Stimulated activated CD4-positive, alpha-beta T cell treated with anti-CD3 and anti-CD28 coated beads, Interleukin-2, amount 100 ng/mL, for 24 hours (primary cell): ENCODE measurements at regions not wholly inside any gene's neighbourhood (a gene's known extent, or its start where the extent isn't known, plus 50 kb on each side); places are given as distances from the start of the nearest gene placed in this dataset.
"Not testable (repeated sequence)": the region's sequence is repeated elsewhere in the genome, so short reads cannot be mapped to it uniquely, and the experiment has no call there.

Experiments
- DNase-seq, 2 donors: peaks; one replicate each; pipeline ENCODE4 v3.0.0-alpha.2; 2020

DNA sequence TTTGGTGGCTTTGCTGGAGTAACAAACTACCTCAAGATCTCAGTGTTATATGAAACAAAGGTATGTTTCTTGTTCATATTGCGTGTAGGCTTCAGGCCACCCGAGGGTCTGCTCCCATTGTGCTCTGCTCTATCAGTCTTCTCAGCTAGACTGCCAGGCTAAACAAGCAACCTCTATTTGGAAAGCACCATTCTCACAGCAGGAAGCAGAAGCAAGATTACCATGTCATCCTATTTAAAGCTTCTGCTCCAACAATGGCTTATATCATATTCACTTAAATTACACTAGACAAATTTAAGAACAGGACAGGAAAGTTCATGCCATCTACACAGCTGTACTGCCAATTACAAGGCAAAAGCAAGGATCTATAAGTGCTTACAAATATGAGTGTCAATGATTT, 385.8 kb downstream of the PPARGC1A start:
- no peak for DNase-seq

DNA sequence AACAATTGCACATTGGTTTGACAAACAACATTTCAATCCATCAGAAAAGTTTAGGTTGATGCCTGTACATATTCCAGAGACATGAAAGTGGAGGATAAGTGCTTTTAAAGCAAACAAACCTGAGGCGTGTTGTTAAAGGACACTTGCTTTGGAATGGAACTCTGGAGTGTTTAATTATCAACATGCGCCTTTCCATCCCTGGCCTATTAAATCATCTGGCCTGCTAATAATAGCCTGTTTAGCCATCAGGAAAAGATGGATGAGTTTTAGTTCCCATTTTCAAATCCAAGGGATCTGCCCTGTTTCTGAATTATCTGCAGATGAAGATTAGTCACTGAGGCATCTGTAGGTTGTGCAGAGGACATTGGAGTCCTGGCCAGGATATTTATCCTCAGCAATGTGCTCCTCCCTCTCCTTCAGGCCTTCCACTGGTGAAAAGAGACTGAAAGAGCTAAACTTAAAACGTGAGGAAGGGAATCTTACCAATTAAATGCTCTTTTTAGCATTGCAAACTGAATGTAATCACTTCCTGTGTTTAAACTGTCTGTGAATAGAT, 388.9 kb downstream of the PPARGC1A start:
- DNase-seq, result no peak

DNA sequence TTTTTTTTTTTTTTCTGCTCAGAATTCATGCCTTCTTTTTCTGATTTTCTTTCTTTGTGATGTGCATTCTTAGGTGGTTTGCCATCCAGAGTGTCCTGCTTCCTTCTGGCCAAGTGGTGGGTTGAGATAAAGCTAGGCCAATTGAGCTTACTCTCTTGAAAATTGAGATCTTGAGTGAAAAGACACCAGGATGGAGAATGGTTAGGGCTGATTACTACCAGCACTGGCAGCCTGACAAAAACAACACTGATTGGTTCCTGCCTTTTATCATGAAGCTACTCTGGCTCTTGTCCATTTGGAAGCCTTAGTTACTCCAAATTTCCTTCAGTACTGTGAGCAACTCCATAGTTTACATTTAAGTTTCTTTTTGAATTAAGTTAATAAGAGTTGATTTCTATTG, 404.0 kb downstream of the PPARGC1A start:
- DNase-seq, result no peak

DNA sequence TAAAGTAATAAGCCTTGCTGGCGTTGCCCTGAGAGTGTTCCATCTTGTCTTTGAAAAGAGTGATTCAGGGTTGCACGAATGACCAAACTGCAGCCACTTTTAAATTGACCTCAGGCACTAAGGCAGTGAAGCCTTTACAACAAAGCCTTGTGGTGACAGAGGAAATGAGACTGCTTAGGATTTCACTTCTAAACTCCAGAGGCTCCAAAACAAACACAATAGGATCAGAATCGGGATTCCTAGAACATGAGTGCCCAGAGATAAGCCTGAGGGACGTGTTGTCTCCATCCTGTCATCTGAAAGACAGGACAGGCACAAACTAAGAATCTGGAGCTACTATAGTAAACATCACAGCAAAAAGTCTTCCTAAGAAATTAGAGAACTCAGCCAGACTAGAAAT, 405.2 kb downstream of the PPARGC1A start:
- DNase-seq, result no peak

DNA sequence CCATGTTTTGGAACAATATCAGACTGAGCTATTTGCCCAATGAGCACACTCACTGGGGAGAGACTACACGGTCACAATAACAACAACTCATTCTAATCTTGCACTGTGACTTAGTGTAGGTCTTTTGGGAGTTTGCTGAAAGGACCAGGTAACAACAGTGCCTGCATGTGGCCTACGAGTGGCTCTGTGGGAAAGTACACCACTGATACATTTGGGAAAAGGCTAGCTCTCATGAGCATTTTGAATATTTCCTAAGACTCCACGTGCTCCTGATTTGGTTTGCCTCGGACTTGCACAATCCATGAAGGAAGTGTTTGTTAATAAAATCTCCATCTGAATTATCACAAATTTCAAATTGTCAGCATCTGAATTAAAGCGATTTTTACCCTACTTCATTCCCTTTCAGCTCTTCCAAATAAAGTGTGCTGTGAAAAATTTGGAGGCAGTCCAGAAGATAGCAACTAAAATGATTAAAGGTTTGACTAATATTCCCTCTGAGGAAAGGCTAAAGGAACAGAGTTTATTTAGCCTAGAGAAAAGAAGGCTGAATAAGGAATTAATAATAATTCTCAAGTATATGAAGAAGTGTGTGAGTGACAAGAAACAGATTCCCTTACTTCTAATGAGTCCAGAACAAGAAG, 406.4 kb downstream of the PPARGC1A start:
- DNase-seq, result no peak

DNA sequence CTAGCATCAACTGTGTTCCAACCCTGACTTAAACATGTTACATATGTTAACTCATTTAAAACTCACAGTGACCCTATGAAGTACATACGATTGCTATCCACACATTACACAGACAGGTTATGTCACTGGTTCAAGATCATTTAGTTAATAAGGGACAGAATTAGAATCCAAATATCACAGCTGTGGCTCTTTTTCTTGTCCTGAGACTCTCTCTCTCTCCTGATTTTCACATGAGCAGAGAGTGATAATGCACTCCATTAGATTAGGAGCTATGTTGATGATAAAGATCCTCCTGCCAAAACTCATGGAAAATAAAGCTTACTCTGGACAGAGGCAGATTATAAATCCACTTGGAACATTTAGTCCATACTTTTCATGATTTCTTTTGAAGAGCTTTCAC, 408.3 kb downstream of the PPARGC1A start:
- no peak for DNase-seq

DNA sequence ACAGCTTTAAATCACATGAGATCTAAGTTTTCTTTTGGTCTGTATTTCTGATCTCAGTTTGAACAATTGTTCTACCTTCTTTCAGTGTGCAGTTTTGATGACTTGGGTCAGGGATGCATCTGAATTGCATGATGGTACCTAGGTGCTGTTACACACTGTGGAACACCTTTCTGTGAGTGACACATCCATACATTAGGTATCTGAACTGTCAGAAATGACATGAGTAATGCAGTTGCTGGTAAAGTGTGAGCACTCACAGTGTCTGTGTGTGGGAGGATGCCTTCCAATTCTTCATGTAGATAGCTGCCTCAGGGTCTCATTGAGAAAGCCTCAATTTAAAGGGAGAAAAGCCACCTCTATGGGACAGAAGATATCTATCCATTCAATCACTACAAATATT, 411.9 kb downstream of the PPARGC1A start:
- no peak for DNase-seq

DNA sequence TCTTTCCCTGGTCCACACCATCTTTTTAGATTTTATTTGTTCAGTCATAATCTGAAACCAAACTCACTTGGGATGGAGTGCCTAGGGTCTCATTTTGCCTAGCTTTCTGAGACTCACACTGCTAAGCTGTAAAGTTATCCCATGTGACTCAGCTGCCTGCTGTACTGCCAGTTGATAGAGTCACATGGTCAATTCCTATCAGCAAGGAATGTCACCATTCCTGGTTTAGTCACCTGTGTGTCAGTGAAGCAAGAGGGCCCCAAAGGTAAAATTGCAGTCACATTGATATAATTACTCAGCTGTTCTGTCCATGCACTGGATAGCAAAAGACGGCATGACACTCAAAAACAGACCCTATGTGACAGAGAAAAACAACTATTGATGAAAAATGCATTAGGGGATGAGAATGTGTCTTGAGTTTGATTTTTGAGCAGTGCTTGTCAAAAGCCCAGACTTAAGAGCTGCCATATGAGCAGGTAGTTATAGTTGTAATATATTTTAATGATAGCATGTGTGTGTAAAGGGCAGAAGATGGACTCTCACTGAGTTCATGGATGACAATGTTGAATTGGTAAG, 413.2 kb downstream of the PPARGC1A start:
- no peak for DNase-seq

DNA sequence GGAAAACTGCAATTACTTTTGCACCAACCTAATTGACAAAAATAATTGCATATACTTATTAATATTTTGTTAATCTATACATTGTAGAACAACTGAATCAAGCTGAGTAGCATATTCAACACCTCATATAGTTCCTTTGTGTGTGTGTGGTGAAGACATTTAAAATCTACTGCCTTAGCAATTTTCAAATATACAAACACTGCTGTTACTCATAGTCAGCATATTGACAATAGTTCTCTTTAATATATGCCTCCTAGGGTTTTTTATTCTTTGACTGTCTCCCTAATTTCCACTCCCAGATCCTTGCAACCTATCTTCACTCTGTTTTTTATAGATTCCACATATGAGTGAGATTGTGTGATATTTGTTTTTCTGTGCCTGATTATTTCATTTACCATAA, 426.8 kb downstream of the PPARGC1A start:
- no peak for DNase-seq

DNA sequence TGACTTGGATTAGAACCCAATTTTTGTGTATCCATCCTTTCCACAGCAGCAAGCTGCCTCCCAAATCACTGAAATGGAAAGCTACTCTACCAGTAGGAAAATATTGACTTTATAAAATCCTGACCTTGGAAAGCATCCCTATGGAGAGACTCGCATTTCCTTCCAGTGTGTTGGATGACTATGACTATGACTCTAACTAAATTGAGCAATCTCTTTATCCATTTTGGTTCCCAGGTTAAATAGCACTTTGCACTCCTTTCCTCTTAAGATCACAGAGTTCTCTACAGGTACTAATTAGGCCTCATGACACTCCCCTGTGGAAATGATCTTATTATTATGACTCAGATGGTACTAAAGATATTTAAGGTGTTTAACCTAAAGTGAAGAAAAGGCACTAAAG, 431.8 kb downstream of the PPARGC1A start:
- DNase-seq, result no peak

DNA sequence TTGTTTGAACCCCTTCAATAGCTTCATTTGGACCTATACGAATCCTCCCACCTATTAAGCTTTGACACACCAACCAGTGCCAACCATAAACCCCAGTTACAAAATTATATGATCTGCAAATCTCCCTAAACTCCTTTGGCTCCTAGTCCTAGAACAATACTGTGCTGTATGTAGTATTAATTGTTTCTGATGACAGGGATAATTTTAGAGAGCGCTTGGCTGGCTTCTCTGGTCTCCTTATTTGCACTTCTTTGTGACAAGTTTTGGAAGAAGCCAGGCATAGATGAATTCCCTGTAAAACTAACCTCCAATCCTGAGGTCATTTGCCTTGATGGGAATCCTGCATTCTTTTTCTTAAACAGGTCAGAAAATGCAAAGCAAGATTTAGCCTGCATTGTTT, 433.0 kb downstream of the PPARGC1A start:
- DNase-seq, result no peak

DNA sequence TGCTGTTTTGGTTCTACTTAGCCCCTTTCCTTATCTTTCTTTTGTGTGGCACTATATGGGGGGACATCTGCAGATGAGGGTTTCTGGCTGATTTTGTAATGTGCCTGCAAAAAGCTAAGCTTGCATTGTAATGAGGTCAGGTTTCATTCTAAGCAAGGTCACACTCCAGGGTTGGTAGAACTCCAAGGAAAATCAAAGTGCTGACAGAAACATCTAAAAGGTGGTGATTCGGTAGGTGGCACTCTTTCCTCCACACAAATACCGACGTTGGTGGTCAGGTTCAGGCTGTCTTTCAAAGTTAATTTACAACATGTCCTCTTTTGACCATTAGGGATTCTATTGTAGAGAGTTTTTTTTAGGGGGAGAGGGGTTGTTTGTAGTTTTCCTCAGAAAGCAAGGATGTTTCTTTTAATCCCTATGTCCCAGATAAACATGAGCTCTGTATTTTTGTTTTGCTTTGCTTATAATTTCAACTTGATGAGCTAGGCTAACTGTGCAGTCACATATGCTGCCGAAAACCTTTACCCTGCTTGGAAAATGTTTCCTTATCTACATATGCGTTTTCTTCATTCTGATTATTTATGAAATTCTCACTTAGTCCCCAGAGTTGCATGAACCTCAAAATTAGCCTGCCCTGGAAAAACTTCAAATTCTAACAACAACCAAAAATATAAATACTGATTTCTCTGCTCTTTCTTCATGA, 434.2 kb downstream of the PPARGC1A start:
- DNase-seq, result no peak

DNA sequence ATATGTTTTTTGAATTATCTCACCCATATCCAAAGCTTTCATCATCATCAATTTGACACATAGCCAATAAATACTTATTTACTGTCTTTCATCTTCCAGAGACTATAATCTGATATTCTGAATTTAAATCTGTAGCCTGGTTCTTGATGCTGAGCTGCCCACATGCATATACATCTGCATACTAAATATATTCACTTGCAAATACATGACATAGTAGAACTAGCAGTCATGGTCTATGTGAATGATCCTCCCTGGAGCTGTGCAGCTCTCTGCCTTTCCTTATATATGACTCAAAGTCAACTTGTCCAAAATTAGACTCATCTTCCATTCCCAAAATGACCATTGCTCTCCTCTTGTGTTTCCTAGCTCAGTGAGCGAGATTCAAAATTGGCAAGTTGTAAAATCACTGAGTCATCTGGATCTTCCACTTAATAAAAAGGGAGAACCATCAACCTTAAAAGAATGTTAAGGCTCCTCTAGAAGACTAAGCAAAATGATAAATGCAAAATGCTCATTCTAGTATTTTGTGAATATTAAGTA, 448.2 kb downstream of the PPARGC1A start:
- DNase-seq, result no peak

DNA sequence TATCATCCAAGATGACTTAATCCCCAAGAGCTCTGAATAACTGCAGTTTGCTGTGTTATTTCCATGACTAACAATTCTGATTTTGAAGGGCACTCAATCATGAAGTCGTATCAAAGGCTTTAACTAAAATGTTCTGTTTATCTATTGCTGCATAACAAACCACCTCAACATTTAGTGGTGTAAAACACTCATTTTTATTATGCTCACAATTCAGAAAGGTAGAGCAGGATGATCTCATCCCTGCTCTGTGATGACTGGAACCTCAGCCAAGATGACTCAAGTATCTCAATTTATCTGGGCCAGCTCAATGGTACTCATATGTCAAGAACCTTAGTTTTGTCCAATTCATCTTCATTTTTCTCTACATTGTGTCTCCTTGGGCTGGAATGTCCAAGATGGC, 451.1 kb downstream of the PPARGC1A start:
- no peak for DNase-seq

DNA sequence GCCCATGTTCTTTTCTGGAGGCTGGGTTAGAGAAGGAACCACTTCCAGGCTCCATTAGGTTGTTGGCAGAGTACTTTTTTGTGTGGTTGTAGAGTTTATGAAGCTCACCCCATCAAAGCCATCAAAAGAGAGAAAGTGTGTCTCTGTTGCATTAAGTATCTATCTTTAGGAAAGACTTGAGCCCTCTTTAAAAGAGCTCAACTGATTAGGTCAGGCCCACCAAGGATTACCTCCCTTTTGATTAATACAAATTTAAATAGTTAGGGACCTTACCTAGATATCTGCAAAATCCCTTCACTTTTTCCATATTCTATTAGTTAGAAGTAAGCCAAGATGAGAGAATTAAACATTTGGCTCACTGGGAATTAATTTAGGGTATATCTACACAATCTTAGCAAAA, 460.4 kb downstream of the PPARGC1A start:
- DNase-seq, result no peak

DNA sequence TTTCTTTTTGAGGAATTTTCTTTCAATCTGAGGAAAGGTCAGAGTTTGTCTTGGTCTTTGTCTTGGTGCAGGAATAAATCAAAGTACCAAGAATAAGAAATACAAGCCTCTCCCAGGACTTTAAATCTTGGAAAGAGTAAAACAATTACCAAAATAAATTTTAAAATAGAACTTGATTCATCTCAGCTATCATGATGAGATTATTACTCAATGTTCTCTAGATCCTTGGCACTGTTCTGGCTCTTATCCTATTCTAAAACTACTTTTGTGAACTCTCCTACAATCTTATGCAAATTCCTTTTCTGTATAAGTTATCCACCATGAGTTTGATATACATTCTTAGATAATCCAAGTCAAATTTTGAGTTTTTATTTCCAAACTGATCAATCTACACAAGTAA, 464.3 kb downstream of the PPARGC1A start:
- no peak for DNase-seq

DNA sequence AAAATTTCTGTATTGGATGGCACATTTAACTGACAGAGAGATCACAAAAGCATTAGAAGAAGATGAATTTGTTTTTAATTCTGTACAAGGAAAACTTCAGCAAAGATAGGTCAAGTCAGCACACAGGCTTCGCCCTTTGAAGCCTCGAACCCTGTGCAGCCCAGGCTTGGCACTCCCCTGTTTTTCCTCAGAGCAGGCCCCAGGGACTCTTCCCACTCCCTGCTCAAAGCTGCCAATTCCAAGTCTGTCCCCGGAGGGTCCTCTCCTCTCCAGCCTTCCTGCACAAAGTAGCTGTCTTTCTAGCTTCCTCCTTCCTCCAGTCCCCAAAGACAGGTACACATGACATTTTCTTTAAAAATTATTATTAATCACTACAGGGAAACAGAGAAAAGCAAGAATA, 466.3 kb downstream of the PPARGC1A start:
- no peak for DNase-seq

DNA sequence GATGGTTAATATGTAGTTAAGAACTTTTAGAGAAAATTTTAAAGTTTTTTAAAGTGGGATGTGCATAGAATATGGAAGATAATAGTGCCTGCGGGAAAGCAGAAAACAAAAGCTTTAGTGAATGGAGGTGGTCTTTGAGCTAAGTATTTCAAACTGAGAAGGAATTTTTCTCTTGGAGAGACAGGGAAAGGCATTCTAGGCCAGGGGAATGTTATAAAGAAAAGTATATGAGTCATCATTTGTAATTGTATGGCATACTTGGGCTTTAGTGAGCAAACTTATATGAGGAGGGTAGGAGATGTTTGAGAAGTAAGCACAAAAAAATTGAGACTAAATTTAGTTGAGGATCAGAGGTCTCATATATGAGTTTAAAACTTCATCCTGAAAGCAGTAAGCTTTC, 467.0 kb downstream of the PPARGC1A start:
- DNase-seq, result no peak

DNA sequence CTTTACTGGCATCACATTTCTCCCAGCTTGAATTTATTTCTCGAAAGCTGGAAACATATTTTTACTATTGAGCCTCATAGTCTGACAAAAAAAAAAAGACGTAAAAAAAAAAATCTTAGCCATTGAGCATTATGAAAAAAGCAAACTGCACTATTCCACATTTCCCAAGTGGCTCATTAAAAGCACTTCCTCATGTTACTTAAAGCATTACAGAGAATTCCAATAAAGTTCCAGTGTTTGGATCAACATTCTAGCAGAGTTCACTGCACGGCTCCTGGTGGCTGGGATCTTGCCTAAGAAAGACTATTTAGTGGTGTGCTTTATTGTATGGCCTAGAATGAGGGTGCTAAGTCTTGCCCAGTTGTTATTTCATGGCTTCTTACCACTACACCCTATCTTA, 476.2 kb downstream of the PPARGC1A start:
- DNase-seq, result no peak

DNA sequence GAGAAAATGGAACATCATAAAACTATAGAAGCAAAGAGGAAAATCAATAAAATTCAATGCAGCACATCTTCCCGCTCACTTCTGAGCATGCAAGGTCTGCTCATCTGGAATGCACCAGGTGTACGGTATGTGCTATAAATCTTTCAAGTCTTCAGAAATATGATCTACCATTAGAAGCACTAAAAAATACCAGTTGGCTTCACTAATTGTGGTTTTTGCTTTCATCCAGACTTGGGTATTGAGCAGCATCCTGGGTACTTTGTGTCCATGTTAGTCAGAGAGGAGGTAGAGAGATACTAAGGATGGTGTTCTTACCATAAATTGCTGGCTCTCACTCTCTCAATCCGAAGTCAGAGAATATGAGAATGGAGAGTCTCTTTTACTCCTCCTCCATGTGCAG, 477.1 kb downstream of the PPARGC1A start:
- DNase-seq, result no peak

DNA sequence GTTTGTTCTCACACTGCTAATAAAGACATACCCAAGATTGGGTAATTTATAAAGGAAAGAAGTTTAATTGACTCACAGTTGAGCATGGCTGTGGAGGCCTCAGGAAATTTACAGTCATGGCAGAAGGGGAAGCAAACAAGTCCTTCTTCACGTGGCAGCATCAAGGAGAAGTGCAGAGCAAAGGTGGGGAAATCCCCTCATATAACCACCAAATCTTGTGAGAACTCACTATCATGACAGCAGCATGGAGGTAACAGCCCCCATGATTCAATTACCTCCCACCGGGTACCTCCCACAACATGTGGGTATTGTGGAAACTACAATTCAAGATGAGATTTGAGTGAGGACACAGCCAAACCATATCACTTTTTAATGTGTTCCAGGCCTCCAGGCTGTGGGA, 480.9 kb downstream of the PPARGC1A start:
- not testable (repeated sequence) for DNase-seq

DNA sequence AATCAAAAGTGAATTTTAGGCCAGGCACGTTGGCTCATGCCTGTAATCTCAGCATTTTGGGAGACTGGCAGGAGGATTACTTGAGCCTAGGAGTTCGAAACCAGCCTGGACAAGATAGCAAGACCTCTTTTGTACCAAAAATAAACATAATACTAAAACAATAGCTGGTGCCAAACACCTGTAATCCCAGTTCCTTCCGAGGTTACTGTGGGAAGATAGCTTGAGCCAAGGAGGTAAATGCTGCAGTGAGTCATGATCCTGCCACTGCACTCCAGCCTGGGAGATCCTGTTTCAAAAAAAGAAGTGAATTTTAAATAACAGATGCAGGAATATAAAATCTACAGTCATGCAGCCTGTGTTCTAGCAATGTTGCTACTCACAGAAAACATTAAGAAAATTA, 488.3 kb downstream of the PPARGC1A start:
- no peak for DNase-seq

DNA sequence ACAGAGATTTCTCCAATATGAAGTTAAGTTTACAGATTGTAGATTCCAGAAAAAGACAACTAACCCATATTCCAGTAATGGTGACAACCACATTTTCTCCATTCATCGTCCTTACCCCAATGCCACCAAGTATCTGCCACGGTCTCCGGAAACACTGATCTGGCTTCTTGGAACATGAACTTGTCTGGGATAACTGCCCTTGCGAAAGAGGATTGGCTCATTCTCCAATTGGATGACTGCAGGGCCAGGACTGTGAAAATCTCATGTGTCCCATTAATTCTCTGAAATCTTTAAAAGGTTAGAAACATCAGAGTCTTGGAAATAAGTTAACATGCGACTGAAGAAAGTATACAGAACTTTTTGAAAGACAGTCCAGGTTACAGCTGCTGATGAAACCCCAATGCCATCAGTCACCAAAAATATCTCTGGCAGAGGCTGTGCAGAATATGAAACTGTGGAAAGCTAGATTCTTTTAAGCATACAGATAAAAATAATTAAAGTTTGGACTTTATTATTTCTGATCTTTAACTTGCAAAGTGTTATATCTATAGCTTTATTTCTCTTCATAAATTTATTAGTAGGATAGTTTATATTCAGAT, 496.9 kb downstream of the PPARGC1A start:
- no peak for DNase-seq

DNA sequence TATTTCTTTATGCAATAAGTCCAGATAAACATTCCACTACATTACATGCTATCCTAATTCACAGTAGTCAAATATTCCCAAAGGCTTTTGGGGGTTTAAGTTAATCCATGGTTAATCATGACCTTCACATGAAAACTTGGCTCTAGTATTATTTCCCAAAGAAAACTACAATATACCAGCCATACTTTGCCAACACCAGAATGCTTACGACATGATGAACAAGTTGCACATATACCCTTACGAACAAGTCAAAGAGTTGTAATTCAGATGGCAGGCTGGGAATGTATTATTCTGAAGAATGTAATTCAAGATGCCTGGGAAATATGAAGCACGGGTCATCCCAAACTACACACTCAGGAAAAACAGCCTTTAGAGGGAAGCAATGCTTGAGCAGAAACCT, 499.6 kb downstream of the PPARGC1A start:
- no peak for DNase-seq
